HepG2 (cell line): ENCODE measurements at regions not wholly inside any gene's neighbourhood (a gene's known extent, or its start where the extent isn't known, plus 50 kb on each side); places are given as distances from the start of the nearest gene placed in this dataset.

Source experiments
- ATAC-seq: fragments of 200-7000 bp; cut with Tn5 transposase; 3 replicates; pipeline ENCODE4 v1.9.1; 2020; ENCODE audit warnings: mild to moderate bottlenecking, moderate library complexity
- BruUV-seq: library from RNA; stranded (reverse); fragments of 400-500 nt; replicated peaks from 2 replicates; lab custom pipeline; 2021; lab: Mats Ljungman, UMichigan
- CTCF ChIA-PET: fragments of 300-600 bp; formaldehyde crosslinking; extraction: SDS; loops from one replicate; lab custom pipeline; 2021; ENCODE audit warnings: low total read pairs, inconsistent platforms, low intra/inter-chr PET ratio; lab: Yijun Ruan, JAX
- POLR2A ChIA-PET: fragments of 350-600 bp; sonication (Branson Sonifier 250); formaldehyde crosslinking; loops from one replicate; lab custom pipeline; 2020; ENCODE audit warnings: antibody characterized with exemption, inconsistent platforms; lab: Yijun Ruan, JAX
- DNase-seq: peaks from one replicate; pipeline ENCODE4 v3.0.0-alpha.2; 2015; ENCODE audit warnings: low spot score
- FAIRE-seq: peaks from 3 replicates; lab custom pipeline; 2011; peaks lifted over from hg19 to GRCh38; lab: Jason Lieb, UNC
- H2AFZ ChIP-seq: one replicate; pipeline ENCODE4 v1.6.1; 2011; ENCODE audit warnings: low read length, inconsistent platforms
- H3K27ac ChIP-seq: fragments of 300-600 bp; 3 replicates; pipeline ENCODE4 v1.8.0; 2011; ENCODE audit warnings: mixed run types, mild to moderate bottlenecking, mixed read lengths, low read length, inconsistent platforms; ENCODE audit not compliant: insufficient read depth; ENCODE audit errors: extremely low read length
- H3K27me3 ChIP-seq, 2 experiments: fragments of 200-600 bp in 1 of 2; 2 replicates in 1 of 2; 3 replicates in 1 of 2; pipeline versions ENCODE4 v1.6.0 to v1.8.0; 2011; ENCODE audit warnings: low read length in 2 of 2, mild to moderate bottlenecking in 2 of 2, moderate library complexity in 2 of 2, inconsistent platforms in 1 of 2; ENCODE audit not compliant: insufficient read depth in 2 of 2, control insufficient read depth in 1 of 2
- H3K36me3 ChIP-seq, 2 experiments: fragments of 200-600 bp in 1 of 2; replicated peaks in 1 of 2; 2 replicates in 1 of 2; 3 replicates in 1 of 2; pipeline versions ENCODE4 v1.5.1 to v1.8.0; 2011; ENCODE audit warnings: low read length in 2 of 2, inconsistent platforms in 1 of 2; ENCODE audit not compliant: insufficient read depth in 2 of 2, control insufficient read depth in 1 of 2
- H3K4me1 ChIP-seq: 2 replicates; pipeline ENCODE4 v1.5.1; 2012; ENCODE audit warnings: low read length, inconsistent platforms; ENCODE audit not compliant: insufficient read depth
- H3K4me2 ChIP-seq: 2 replicates; pipeline ENCODE4 v1.6.0; 2011; ENCODE audit warnings: low read depth, low read length, inconsistent platforms
- H3K4me3 ChIP-seq, 3 experiments: fragments of 200-600 bp in 1 of 3; sonication (generic), shearing (Covaris generic) in 1 of 3; replicated peaks in 1 of 3; 2 replicates each; pipeline ENCODE4 v1.5.1; 2011 to 2016; ENCODE audit warnings: low read length in 3 of 3, inconsistent platforms in 2 of 3, low read depth in 2 of 3, mild to moderate bottlenecking in 2 of 3, control low read depth in 1 of 3, mixed read lengths in 1 of 3; ENCODE audit not compliant: insufficient read depth in 1 of 3
- H3K79me2 ChIP-seq: one replicate; pipeline ENCODE4 v1.6.1; 2011; ENCODE audit warnings: low read length, inconsistent platforms; ENCODE audit not compliant: insufficient read depth
- H3K9ac ChIP-seq: 2 replicates; pipeline ENCODE4 v1.6.0; 2011; ENCODE audit warnings: mild to moderate bottlenecking, low read depth, low read length, inconsistent platforms; ENCODE audit not compliant: insufficient read depth
- H3K9me3 ChIP-seq: 2 replicates; pipeline ENCODE4 v1.5.1; 2012; ENCODE audit warnings: mild to moderate bottlenecking, low read length
- H4K20me1 ChIP-seq: 2 replicates; pipeline ENCODE4 v1.6.0; 2011; ENCODE audit warnings: inconsistent platforms, mild to moderate bottlenecking, low read length, moderate library complexity; ENCODE audit not compliant: insufficient read depth
- CBFB ChIP-seq: sonication (generic); formaldehyde crosslinking; IDR thresholded peaks from 2 replicates; pipeline ENCODE4 v1.4.0; 2020; ENCODE audit warnings: missing genetic modification reagents
- NFE2L1 ChIP-seq: sonication (generic); formaldehyde crosslinking; IDR thresholded peaks from 2 replicates; pipeline ENCODE4 v1.4.0; 2020; ENCODE audit warnings: missing genetic modification reagents, mild to moderate bottlenecking, borderline replicate concordance
- NR2F1 ChIP-seq, 2 experiments: fragments of 450-650 bp in 1 of 2; formaldehyde crosslinking in 1 of 2; IDR thresholded peaks; 2 replicates each; pipeline versions ENCODE4 v1.5.0 to v1.6.1; 2016 to 2020; ENCODE audit warnings: mild to moderate bottlenecking in 1 of 2, missing compliant biosample characterization in 1 of 2, missing genetic modification reagents in 1 of 2, moderate library complexity in 1 of 2
- SAFB2 ChIP-seq: sonication (generic); formaldehyde crosslinking; IDR thresholded peaks from 2 replicates; pipeline ENCODE4 v1.5.1; 2020; ENCODE audit warnings: missing genetic modification reagents, low read depth, mild to moderate bottlenecking, borderline replicate concordance
- SNAI1 ChIP-seq: sonication (generic); formaldehyde crosslinking; IDR thresholded peaks from 2 replicates; pipeline ENCODE4 v1.5.0; 2020; ENCODE audit warnings: mild to moderate bottlenecking, missing genetic modification reagents, borderline replicate concordance
- TCF12 ChIP-seq, 2 experiments: fragments of 450-650 bp in 1 of 2; sonication (generic) in 1 of 2; formaldehyde crosslinking in 1 of 2; IDR thresholded peaks; 2 replicates each; pipeline versions ENCODE4 v1.6.1 to v1.8.0; 2017 to 2022; ENCODE audit warnings: antibody characterized with exemption in 1 of 2, mild to moderate bottlenecking in 1 of 2, missing genetic modification reagents in 1 of 2, moderate library complexity in 1 of 2
- ZNF687 ChIP-seq: sonication (generic); formaldehyde crosslinking; IDR thresholded peaks from 2 replicates; pipeline ENCODE4 v1.5.1; 2020; ENCODE audit warnings: mild to moderate bottlenecking, missing genetic modification reagents, moderate library complexity
- WGBS: methylation state at CpG from one replicate; pipeline ENCODE4 v1.1.6; 2017; ENCODE audit warnings: low lambda C conversion rate; 5-methylcytosine and 5-hydroxymethylcytosine counted together
- in situ Hi-C: cut with HindIII; loops from 2 replicates; pipeline ENCODE4 v1.10.0; 2017; ENCODE audit warnings: low pct_unique_long_range_greater_than_20kb; ENCODE audit not compliant: extremely low pct_ligation_motif_present
- intact Hi-C: fragments of 100-400 bp; cut with micrococcal nuclease; formaldehyde crosslinking; loops from one replicate; pipeline ENCODE4 v1.10.0; 2022; ENCODE audit not compliant: unreplicated experiment

- H3K4me3 ChIP-seq = no peak overlapping the region
- DNase-seq (no peak), FAIRE-seq (no peak), ATAC-seq (no peak)
- ChIA-PET CTCF (no interaction called here), POLR2A (no interaction called here)
- in situ Hi-C loops = no loop called here
- WGBS = 0% methylated on average over 2 of the region's 2 CpGs
- TF ChIP-seq CBFB (CRISPR knock-in tag) (no peak), NFE2L1 (CRISPR knock-in tag) (no peak), ZNF687 (no peak), TCF12 (IDR thresholded peaks at IDR 0.05) (no peak), TCF12 (CRISPR knock-in tag; IDR thresholded peaks at IDR 0.05) (no peak), SNAI1 (no peak), SAFB2 (CRISPR knock-in tag) (no peak), NR2F1 (CRISPR knock-in tag; IDR thresholded peaks at IDR 0.05) (no peak)
- H3K27ac ChIP-seq = no peak overlapping the region
- H3K4me1 ChIP-seq = no peaks in the 10 kb centered on the region
- H3K36me3 ChIP-seq = no peaks in the 10 kb centered on the region
- no peak overlapping the region for H3K9ac ChIP-seq
- no peaks in the 10 kb centered on the region for H4K20me1 ChIP-seq
- intact Hi-C loops = no loop called here
- no peak overlapping the region for H2AFZ ChIP-seq
- no peak overlapping the region for H3K4me2 ChIP-seq
- H3K9me3 ChIP-seq = no peaks in the 10 kb centered on the region
- H3K27me3 ChIP-seq = no peaks in the 10 kb centered on the region; a peak in 1 of 5 replicates
- no peaks in the 10 kb centered on the region for H3K79me2 ChIP-seq
- no TSS peak for BruUV-seq
Observed at GRCh38 chr10:109426987-109427386, 496.3 kb downstream of the XPNPEP1 start.
